D721Med (cell line): ENCODE measurements at regions not wholly inside any gene's neighbourhood (a gene's known extent, or its start where the extent isn't known, plus 50 kb on each side); places are given as distances from the start of the nearest gene placed in this dataset.
A peak's percentile ranks its signal among the peaks of the same experiment; 100 is the strongest.

Experiments
- DNase-seq: peaks from one replicate; pipeline ENCODE4 v3.0.0; 2011; ENCODE audit warnings: low spot score; ENCODE audit not compliant: insufficient read length
- FAIRE-seq: peaks from 2 replicates; lab custom pipeline; 2011; peaks lifted over from hg19 to GRCh38; lab: Jason Lieb, UNC
- TF ChIP-seq, protein P1 (sequence below): IDR thresholded peaks from 2 replicates; pipeline ENCODE4 v1.5.1; 2012; ENCODE audit warnings: mild to moderate bottlenecking, control low read depth; ENCODE audit not compliant: insufficient read depth; ENCODE audit errors: missing control alignments

DNA sequence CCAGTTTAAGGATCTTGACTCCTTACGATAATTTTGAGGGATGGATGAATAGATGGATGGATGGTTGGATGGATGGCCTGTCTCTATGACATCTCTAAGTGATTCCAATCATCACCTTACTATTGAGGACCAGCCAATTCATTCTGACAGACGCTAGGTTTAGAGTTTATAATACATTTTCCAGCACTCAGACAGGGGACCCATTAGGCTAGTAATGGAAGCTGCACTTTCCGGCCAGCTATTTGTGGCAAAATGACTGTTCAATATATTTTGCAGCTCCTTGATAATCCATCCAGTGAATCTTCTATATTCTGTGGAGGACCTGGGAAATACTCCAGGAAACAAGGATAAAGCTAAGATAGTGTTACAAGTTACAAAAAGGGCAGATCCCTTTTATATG lies 262.9 kb downstream of the TDRD15 start:
- TF ChIP-seq, protein P1, sequence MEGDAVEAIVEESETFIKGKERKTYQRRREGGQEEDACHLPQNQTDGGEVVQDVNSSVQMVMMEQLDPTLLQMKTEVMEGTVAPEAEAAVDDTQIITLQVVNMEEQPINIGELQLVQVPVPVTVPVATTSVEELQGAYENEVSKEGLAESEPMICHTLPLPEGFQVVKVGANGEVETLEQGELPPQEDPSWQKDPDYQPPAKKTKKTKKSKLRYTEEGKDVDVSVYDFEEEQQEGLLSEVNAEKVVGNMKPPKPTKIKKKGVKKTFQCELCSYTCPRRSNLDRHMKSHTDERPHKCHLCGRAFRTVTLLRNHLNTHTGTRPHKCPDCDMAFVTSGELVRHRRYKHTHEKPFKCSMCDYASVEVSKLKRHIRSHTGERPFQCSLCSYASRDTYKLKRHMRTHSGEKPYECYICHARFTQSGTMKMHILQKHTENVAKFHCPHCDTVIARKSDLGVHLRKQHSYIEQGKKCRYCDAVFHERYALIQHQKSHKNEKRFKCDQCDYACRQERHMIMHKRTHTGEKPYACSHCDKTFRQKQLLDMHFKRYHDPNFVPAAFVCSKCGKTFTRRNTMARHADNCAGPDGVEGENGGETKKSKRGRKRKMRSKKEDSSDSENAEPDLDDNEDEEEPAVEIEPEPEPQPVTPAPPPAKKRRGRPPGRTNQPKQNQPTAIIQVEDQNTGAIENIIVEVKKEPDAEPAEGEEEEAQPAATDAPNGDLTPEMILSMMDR, result no peak
- FAIRE-seq, result no peak
- DNase-seq, result no peak

DNA sequence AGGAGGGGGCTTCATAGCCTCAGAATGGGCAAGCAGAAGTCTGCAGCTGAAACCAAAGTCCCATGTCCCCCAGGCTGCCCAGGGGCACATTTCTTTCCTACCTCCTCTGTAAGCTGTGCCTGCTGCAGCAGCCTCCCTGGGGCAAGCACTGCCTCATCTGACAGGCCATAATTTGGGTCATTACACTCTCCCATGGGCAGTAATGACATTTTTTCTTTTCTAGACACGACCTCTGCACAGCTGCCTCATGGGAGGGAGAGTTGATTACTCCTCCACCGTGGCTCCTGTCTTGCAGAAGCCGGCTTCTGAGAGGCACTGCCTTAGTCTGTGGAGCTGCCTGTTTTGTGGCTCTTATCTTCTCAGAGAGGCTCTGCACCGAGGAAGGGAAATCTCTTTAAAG lies 268.9 kb downstream of the TDRD15 start:
- DNase-seq, result no peak
- TF ChIP-seq, protein P1, result no peak
- no peak for FAIRE-seq

DNA sequence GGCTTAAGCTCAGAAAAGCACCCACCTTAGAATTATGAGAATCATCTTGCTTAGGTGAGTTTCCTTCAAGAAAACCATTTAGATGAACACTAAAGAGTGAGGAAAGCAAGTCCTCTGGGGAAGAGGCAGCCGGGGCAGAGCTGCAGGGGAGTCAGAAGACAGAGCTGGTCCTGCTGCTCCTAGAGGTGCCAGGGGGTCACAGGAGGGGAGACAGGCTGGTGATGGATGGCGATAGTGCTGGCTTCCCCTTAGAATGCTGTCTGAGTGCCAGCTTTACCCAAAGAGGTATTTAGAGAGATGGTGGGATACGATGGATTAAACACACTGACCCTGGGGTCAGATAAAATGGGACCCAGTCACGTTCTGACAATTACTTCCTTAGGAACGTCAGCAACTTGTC lies 269.4 kb downstream of the TDRD15 start:
- DNase-seq (no peak), FAIRE-seq (no peak)
- TF ChIP-seq, protein P1, result no peak

DNA sequence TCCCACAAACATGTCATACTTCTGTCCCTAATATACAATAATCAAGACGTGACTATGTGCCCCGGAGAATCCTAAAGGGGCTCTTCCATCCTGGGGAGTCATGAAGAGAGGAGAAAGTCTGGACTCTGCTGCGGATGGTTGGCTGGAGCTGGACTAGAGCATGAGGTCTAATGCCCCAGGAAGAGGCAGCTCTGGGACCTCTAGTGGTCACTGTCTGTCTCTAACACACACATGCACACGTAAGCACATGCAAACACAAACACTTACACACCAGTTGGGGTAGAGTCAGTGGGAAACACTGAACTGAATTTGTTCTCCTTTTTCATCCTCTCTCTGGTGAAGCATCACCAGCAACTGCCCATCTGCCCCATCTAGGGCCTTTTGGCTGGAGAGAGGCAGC lies 271.6 kb downstream of the TDRD15 start:
- DNase-seq (no peak), FAIRE-seq (no peak)
- TF ChIP-seq, protein P1, result peak; percentile 5

DNA sequence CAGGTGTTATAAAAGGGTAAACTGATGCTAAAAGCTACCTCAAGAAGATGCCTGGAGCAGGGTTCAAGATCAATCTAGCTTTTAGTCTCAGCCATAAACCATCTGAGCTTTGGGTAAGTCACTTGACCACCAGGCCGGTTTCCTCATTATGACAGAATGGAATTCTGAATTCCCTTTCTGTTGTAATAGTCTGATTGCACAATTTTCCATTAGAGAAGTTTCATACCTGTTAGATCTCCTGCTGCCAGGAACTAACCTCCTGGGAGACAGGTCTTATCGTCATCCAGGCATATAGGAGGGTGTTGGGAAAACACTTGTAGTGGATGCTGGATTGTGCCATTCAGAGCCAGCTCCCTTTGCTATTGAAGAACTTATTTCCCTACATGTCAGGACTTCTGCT lies 272.5 kb downstream of the TDRD15 start:
- no peak for DNase-seq
- FAIRE-seq, result no peak
- TF ChIP-seq, protein P1, result no peak

DNA sequence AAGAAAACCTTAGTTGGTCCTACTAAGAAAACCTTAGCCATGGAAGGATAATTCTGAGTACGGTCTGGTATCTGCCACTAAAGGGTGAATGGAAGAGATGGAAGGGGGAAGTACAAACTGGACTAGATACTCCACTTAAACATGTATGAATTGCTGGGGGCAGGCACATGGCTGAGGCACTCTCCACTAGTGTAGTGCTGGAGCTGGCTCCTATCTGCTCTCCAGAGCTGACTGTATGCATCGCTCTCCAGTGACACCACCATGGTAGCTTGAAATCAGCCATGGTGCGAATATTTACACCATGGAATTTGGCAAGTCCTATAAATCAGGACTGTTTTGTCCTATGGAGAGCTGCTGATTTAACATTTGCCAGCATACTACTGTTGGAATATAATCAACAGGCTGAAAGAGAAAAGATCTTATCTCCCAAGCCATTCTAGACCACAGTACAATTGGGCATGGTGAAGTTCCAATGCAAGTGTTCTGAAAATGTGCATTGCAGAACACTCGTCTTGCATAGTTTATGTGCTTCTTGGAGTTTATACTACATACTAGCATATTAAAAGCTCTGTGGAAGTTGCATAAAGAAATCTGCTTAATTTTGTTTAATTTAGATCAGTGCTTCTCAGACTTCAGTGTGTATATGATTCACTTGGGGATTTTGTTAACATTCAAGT lies 277.4 kb downstream of the TDRD15 start:
- no peak for DNase-seq
- TF ChIP-seq, protein P1, result no peak
- no peak for FAIRE-seq

DNA sequence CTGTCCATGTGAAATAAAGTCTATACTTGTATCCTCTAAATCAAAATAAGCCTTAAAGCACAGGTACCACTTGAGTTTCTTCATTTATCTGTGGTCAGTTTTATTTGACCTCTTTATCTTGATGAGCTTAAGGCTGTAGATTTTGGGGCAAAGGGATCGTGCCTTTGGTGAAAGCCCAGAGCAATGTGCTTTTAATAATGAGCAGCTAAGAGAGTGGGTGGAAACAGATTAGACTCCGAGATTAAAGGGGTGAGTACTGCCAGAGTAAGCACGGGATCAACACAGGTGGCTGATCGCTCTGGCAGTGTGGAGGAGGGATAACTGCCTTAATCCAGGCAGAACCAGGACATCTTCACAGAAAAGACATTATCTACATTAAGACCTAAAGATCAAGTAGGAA lies 280.4 kb downstream of the TDRD15 start:
- TF ChIP-seq, protein P1, result no peak
- peak; percentile 96 for FAIRE-seq
- peak; percentile 18 for DNase-seq
